ENCODE measurements at regions not wholly inside any gene's neighbourhood (a gene's known extent, or its start where the extent isn't known, plus 50 kb on each side); places are given as distances from the start of the nearest gene placed in this dataset.

GRCh38 chr10:126840576-126841135, 64.6 kb upstream of the DOCK1 start:
- no peaks in the 10 kb centered on the region for H3K36me3 ChIP-seq (ENCODE audit: control insufficient read depth, low read length)
- H3K27me3 ChIP-seq (ENCODE audit: control insufficient read depth, low read length): no peaks in the 10 kb centered on the region
- no peaks in the 10 kb centered on the region; the same call in 1 of the 2 replicates for H3K9me3 ChIP-seq (ENCODE audit: control insufficient read depth, insufficient read depth, low read length)
- H3K4me3 ChIP-seq (ENCODE audit: low read length): no peak overlapping the region
- TF ChIP-seq CTCF (IDR thresholded peaks at IDR 0.05; ENCODE audit: low read depth, low read length, poor library complexity, severe bottlenecking) (no peak), EZH2phosphoT487 (IDR thresholded peaks at IDR 0.05; ENCODE audit: borderline replicate concordance, low read length) (no peak)
- H3K79me2 ChIP-seq (ENCODE audit: control insufficient read depth, low read length): no peaks in the 10 kb centered on the region
- H3K27ac ChIP-seq (ENCODE audit: low read depth, low read length): no peak overlapping the region
- H3F3A ChIP-seq (ENCODE audit: control insufficient read depth, insufficient read depth): no peaks in the 10 kb centered on the region
- H3K4me2 ChIP-seq (ENCODE audit: low read length): no peak overlapping the region
- H3K9me2 ChIP-seq (replicated peaks; ENCODE audit: control insufficient read depth, low read length): no peaks in the 10 kb centered on the region
- no peaks in the 10 kb centered on the region for H4K20me1 ChIP-seq (ENCODE audit: control insufficient read depth, insufficient read depth, low read depth, low read length)
- no peaks in the 10 kb centered on the region for H3K4me1 ChIP-seq (ENCODE audit: control insufficient read depth, low read length)

GRCh38 chr10:126841341-126841895, 63.8 kb upstream of the DOCK1 start:
- Histone ChIP-seq H3K9me3 (ENCODE audit: control insufficient read depth, insufficient read depth, low read length) (no peaks in the 10 kb centered on the region; the same call in 1 of the 2 replicates), H3K4me1 (ENCODE audit: control insufficient read depth, low read length) (no peaks in the 10 kb centered on the region), H3K36me3 (ENCODE audit: control insufficient read depth, low read length) (no peaks in the 10 kb centered on the region), H3K79me2 (ENCODE audit: control insufficient read depth, low read length) (no peaks in the 10 kb centered on the region), H3K4me2 (ENCODE audit: low read length) (no peak overlapping the region), H3K27me3 (ENCODE audit: control insufficient read depth, low read length) (no peaks in the 10 kb centered on the region), H4K20me1 (ENCODE audit: control insufficient read depth, insufficient read depth, low read depth, low read length) (no peaks in the 10 kb centered on the region), H3K4me3 (ENCODE audit: low read length) (no peak overlapping the region), H3K27ac (ENCODE audit: low read depth, low read length) (no peak overlapping the region), H3K9me2 (replicated peaks; ENCODE audit: control insufficient read depth, low read length) (no peaks in the 10 kb centered on the region), H3F3A (ENCODE audit: control insufficient read depth, insufficient read depth) (no peaks in the 10 kb centered on the region)
- TF ChIP-seq CTCF (IDR thresholded peaks at IDR 0.05; ENCODE audit: low read depth, low read length, poor library complexity, severe bottlenecking): no peak
- no peak for TF ChIP-seq EZH2phosphoT487 (IDR thresholded peaks at IDR 0.05; ENCODE audit: borderline replicate concordance, low read length)

- Histone ChIP-seq H3K79me2 (ENCODE audit: control insufficient read depth, low read length) (no peaks in the 10 kb centered on the region), H3K27ac (ENCODE audit: low read depth, low read length) (no peak overlapping the region), H3K9me2 (replicated peaks; ENCODE audit: control insufficient read depth, low read length) (no peaks in the 10 kb centered on the region), H3K4me3 (ENCODE audit: low read length) (no peak overlapping the region), H3K36me3 (ENCODE audit: control insufficient read depth, low read length) (no peaks in the 10 kb centered on the region), H4K20me1 (ENCODE audit: control insufficient read depth, insufficient read depth, low read depth, low read length) (no peaks in the 10 kb centered on the region), H3K4me1 (ENCODE audit: control insufficient read depth, low read length) (no peaks in the 10 kb centered on the region), H3K4me2 (ENCODE audit: low read length) (no peak overlapping the region), H3K9me3 (ENCODE audit: control insufficient read depth, insufficient read depth, low read length) (no peaks in the 10 kb centered on the region; the same call in 1 of the 2 replicates), H3F3A (ENCODE audit: control insufficient read depth, insufficient read depth) (no peaks in the 10 kb centered on the region), H3K27me3 (ENCODE audit: control insufficient read depth, low read length) (no peaks in the 10 kb centered on the region)
- TF ChIP-seq CTCF (IDR thresholded peaks at IDR 0.05; ENCODE audit: low read depth, low read length, poor library complexity, severe bottlenecking) (no peak), EZH2phosphoT487 (IDR thresholded peaks at IDR 0.05; ENCODE audit: borderline replicate concordance, low read length) (no peak)
These were observed 62.9 kb upstream of the DOCK1 start for GRCh38 chr10:126842356-126842755.

Data from DOHH2 (cell line).